Hepatocyte (in vitro differentiated cells): ENCODE measurements at regions not wholly inside any gene's neighbourhood (a gene's known extent, or its start where the extent isn't known, plus 50 kb on each side); places are given as distances from the start of the nearest gene placed in this dataset.
"Not testable (repeated sequence)": the region's sequence is repeated elsewhere in the genome, so short reads cannot be mapped to it uniquely, and the experiment has no call there.

Source experiments
- DNase-seq: peaks from one replicate; pipeline ENCODE4 v3.0.0-alpha.2; 2016; ENCODE audit warnings: low spot score
- H2AFZ ChIP-seq: fragments of 200-600 bp; sonication (generic); 2 replicates; pipeline ENCODE4 v1.6.0; 2016; ENCODE audit warnings: antibody characterized with exemption, mild to moderate bottlenecking
- H3K27ac ChIP-seq: fragments of 200-600 bp; sonication (generic); 2 replicates; pipeline ENCODE4 v1.5.1; 2016; ENCODE audit warnings: mild to moderate bottlenecking
- H3K27me3 ChIP-seq: fragments of 200-600 bp; sonication (generic); 2 replicates; pipeline ENCODE4 v1.6.1; 2016
- H3K36me3 ChIP-seq: fragments of 200-600 bp; sonication (generic); replicated peaks from 2 replicates; pipeline ENCODE4 v1.5.1; 2016; ENCODE audit warnings: low read depth; ENCODE audit not compliant: insufficient read depth
- H3K4me1 ChIP-seq: fragments of 200-600 bp; sonication (generic); 2 replicates; pipeline ENCODE4 v1.5.1; 2016; ENCODE audit warnings: mild to moderate bottlenecking, moderate library complexity; ENCODE audit not compliant: insufficient read depth
- H3K4me2 ChIP-seq: fragments of 200-600 bp; sonication (generic); 2 replicates; pipeline ENCODE4 v1.6.0; 2016
- H3K4me3 ChIP-seq: fragments of 200-600 bp; sonication (generic); 2 replicates; pipeline ENCODE4 v1.5.1; 2016; ENCODE audit warnings: mild to moderate bottlenecking
- H3K79me2 ChIP-seq: fragments of 200-600 bp; sonication (generic); 2 replicates; pipeline ENCODE4 v1.6.0; 2017; ENCODE audit warnings: mild to moderate bottlenecking
- H3K9me2 ChIP-seq: fragments of 200-600 bp; sonication (generic); replicated peaks from 2 replicates; pipeline ENCODE4 v1.6.0; 2017; ENCODE audit warnings: mild to moderate bottlenecking; ENCODE audit not compliant: insufficient read depth
- H3K9me3 ChIP-seq: fragments of 200-600 bp; sonication (generic); 2 replicates; pipeline ENCODE4 v1.5.1; 2016; ENCODE audit warnings: low read depth, mild to moderate bottlenecking
- H4K20me1 ChIP-seq: fragments of 200-600 bp; sonication (generic); 2 replicates; pipeline ENCODE4 v1.6.0; 2016; ENCODE audit warnings: mild to moderate bottlenecking; ENCODE audit not compliant: insufficient read depth, poor library complexity, severe bottlenecking
- CTCF ChIP-seq: fragments of 200-600 bp; sonication (generic); IDR thresholded peaks from 2 replicates; pipeline ENCODE4 v1.5.1; 2016; ENCODE audit warnings: antibody characterized with exemption, mild to moderate bottlenecking; ENCODE audit not compliant: poor library complexity
- EZH2 ChIP-seq: fragments of 200-600 bp; sonication (generic); IDR thresholded peaks from 2 replicates; pipeline ENCODE4 v1.6.1; 2016; ENCODE audit warnings: antibody characterized with exemption, mild to moderate bottlenecking, borderline replicate concordance
- EZH2phosphoT487 ChIP-seq: fragments of 200-600 bp; sonication (generic); IDR thresholded peaks from one replicate; pipeline ENCODE4 v1.6.1; 2018; ENCODE audit warnings: antibody characterized with exemption, mild to moderate bottlenecking, low read depth, moderate library complexity; ENCODE audit not compliant: unreplicated experiment, severe bottlenecking
- WGBS: methylation state at CpG from one replicate; pipeline ENCODE4 v1.1.6; 2016; ENCODE audit warnings: low lambda C conversion rate; ENCODE audit errors: missing lambda C conversion rate; 5-methylcytosine and 5-hydroxymethylcytosine counted together

DNA sequence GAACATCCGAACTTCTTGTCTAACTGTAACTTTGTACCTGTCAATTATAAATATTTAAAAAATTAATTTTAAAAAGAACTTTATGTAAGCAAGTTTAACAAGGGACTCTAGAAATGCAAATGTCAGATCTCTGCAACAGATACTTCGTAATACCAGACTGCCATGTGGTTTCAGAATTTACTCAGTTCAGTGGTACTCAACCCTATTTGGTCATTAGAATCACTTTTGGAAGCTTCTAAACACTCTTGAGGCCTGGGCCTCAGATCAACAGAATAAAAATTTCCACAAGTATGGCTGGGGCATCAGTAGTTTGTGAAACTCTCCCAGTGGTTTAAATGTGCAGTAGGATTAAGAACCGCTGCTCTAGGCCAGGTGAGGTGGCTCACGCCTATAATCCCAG is 139.5 kb upstream of the SMYD2 start:
- Histone ChIP-seq H3K36me3 (no peaks in the 10 kb centered on the region), H3K27me3 (no peaks in the 10 kb centered on the region), H3K79me2 (no peaks in the 10 kb centered on the region), H3K9me3 (no peaks in the 10 kb centered on the region), H4K20me1 (no peaks in the 10 kb centered on the region), H3K4me1 (no peaks in the 10 kb centered on the region), H3K4me2 (no peak overlapping the region), H2AFZ (no peak overlapping the region), H3K9me2 (no peaks in the 10 kb centered on the region), H3K27ac (no peak overlapping the region), H3K4me3 (no peak overlapping the region)
- no peak for TF ChIP-seq CTCF
- no peak for TF ChIP-seq EZH2
- no peak for TF ChIP-seq EZH2phosphoT487
- 92% methylated on average over 4 of the region's 4 CpGs for WGBS
- DNase-seq, result no peak

DNA sequence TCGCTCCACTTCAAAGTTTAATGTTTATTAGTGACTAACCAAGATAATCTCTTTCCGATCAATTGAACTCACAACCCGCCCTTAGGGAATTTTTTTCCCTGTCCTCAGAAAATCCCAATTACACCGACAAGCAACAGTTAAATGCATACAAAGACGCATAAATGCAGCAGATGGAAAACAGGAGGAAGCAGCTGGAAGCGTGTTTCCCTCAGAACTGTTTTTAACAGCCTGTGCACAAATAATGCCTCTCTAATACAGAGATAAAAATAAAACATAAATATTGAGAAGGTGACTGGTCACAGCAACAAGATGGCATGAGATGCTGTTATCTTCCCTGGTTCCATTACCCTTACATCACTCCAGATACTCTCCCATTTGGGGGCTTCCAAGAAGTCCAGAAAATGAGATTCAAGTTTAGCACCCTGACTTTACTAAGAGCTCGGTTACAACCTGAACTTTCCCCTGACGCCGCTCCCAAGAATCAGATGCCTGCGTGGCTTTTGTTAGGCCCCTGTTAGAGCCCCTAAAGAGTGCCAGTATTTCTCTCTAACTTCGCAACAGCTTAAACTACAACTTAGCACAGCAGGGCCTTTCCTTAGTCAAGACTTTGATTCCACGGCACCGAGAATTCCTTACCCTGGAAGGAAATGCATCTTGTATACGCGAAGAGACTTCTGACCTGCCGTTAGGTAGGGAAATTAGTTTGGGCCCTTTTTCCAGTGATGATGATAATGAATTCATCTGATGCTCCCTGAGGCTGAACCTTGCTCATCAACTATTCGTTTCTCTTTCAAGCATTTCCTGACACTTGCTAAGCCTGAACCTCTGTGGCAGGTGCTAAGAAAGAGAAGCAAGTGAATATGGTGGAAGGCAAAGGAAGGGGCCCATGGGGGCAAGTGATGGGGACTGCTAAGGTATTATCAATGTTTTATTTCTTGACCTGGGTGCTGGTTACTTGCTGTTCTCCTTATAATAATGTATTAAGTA is 137.7 kb upstream of the SMYD2 start:
- Histone ChIP-seq H3K4me2 (no peak overlapping the region), H3K9me2 (no peaks in the 10 kb centered on the region), H3K9me3 (no peaks in the 10 kb centered on the region), H3K4me1 (no peaks in the 10 kb centered on the region), H2AFZ (no peak overlapping the region), H4K20me1 (no peaks in the 10 kb centered on the region), H3K27ac (no peak overlapping the region), H3K36me3 (no peaks in the 10 kb centered on the region), H3K4me3 (no peak overlapping the region), H3K27me3 (no peaks in the 10 kb centered on the region), H3K79me2 (no peaks in the 10 kb centered on the region)
- DNase-seq, result no peak
- WGBS, result 60% methylated on average over 17 of the region's 17 CpGs
- no peak for TF ChIP-seq CTCF
- no peak for TF ChIP-seq EZH2
- TF ChIP-seq EZH2phosphoT487, result no peak

GRCh38 chr1:214144521-214144920 is 136.4 kb upstream of the SMYD2 start:
- H3K4me3 ChIP-seq, H3K27ac ChIP-seq, H3K9me3 ChIP-seq, H3K9me2 ChIP-seq, H3K36me3 ChIP-seq, DNase-seq, H3K4me2 ChIP-seq, H2AFZ ChIP-seq, H3K27me3 ChIP-seq, H3K4me1 ChIP-seq, H4K20me1 ChIP-seq, H3K79me2 ChIP-seq: not testable (repeated sequence)
- WGBS, result 90% methylated on average over 2 of the region's 2 CpGs

DNA sequence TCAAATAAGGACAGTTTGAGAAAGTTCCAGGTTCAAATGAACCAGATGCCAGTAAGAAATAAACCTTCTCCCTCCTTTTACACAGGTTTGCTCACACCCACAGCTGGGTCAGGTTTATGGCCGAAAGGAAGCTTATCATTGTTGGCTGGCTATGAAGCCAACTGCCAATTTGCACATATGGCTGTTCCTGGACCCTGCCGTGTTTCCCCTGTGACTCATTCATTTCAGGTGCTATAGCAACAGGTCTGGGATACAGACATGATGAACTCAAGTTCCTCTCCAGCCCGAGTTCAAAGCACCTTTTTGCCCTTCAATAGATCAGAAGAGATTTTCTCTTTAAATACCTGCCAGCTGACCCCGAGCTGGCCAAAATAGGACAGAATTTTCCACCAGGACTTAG is 134.4 kb upstream of the SMYD2 start:
- Histone ChIP-seq H3K36me3 (no peaks in the 10 kb centered on the region), H4K20me1 (no peaks in the 10 kb centered on the region), H3K4me3 (no peak overlapping the region), H3K27me3 (no peaks in the 10 kb centered on the region), H3K4me1 (no peaks in the 10 kb centered on the region), H3K9me2 (no peaks in the 10 kb centered on the region), H3K79me2 (no peaks in the 10 kb centered on the region), H3K27ac (no peak overlapping the region), H2AFZ (no peak overlapping the region), H3K9me3 (no peaks in the 10 kb centered on the region), H3K4me2 (no peak overlapping the region)
- peak; percentile 71 for DNase-seq
- 33% methylated on average over 4 of the region's 4 CpGs for WGBS
- TF ChIP-seq CTCF (no peak), EZH2 (no peak)
